GM18858 (cell line): ENCODE measurements at regions not wholly inside any gene's neighbourhood (a gene's known extent, or its start where the extent isn't known, plus 50 kb on each side); places are given as distances from the start of the nearest gene placed in this dataset.
A peak's percentile ranks its signal among the peaks of the same experiment; 100 is the strongest.

ENCODE experiments used
- ATAC-seq: cut with Tn5 transposase; IDR thresholded peaks from one replicate; pipeline ENCODE4 v1.9.1; 2021; ENCODE audit not compliant: unreplicated experiment

DNA sequence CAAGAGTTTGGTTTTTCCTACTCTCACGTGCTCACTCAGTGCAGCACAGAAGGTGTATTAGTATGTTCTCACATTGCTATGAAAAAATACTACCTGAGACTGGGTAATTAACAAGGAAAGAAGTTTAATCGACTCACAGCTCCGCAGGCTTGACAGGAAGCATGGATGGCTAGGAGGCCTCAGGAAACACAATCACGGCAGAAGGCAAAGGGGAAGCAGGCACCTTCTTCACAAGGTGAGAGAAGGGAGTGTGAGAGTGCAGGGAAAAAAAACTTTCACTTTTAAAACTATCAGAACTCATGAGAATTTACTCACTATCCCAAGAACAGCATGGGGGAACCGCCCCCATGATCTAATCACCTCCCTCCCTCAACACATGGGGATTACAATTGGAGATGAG is 185.8 kb upstream of the TMPO start:
- ATAC-seq = no peak

- ATAC-seq = peak; percentile 80
Observed at GRCh38 chr12:98332642-98333041, 182.7 kb upstream of the TMPO start.

DNA sequence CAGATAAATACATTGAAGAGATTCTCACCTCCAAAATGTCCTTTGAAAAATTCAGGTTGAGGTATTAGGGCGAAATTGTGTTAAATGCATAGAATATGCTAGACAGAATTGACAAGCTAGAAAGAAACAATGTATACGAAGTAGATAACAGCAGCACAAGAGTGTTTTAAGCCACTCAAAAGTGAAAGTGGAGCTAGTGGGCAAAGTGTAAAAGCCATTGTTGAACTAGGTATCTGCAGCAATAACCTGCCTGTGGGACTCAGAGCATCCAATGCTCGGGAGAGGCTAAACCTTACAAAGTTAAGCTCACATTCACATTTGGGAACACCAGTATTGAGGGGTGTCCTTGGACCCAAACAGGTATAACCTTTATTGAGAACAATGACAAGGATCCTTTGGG is 180.6 kb upstream of the TMPO start:
- ATAC-seq = no peak

DNA sequence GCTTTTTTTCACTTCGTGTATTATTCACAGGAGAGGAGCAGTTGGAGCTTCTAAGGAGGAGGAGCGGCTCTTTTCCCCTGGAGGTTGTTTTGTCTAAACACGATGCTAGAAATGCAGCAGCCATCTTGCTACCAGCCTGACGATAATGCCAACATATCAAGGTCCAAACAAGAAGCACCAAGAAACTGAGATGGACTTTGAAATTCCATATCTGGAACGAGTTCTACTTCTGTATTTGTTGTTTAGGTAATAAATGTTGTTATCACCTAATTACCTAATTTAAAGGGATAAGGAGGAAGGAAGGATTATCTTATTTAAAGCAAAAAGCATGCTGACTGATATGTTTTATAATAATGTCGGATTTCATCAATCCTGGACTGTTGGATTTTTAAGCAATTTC is 174.4 kb upstream of the TMPO start:
- no peak for ATAC-seq

DNA sequence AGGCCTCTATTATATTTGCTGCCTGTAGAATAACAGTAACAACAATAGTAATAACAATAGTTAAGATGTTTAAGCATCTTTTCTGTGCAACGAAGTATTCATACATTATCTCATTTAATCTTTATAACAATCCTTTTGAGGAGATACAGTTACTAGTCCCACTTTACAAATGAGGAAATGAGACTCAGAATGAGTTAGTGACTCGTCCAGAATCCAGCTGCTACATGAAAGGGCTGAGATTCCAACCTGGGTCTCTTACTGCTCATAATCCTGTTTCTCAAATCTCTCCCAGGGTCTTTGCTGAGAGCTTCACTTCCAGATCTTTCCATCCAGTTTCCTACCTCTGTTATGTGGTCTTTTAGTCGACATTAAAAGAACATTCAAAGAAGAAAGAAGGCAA is 173.7 kb upstream of the TMPO start:
- ATAC-seq = no peak

DNA sequence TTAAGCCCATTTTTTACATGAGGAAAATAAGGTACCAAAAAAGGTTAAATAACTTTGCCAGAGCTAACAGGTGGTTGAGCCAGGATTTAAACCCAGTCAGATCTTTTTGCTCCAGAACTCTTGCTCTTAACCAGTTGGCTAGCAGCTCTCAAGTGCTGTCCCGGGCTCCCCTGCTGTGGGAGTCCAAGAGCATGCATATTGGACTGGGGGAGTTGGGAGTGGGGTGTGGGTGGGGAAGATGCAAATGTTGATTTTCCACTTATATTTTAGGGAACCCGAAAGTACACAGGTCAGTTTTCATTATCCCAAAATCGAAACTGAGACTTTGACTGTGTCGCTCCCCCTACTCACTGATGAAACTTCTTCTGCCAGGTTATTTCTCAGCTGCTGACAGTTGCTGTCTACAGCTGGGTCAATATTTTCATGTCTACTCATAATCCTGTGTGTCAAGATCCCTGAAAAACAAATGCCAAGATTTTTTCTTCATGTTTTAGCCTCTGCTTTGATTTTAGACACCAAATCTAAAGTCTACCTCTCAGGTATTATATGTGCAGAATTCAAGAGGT is 172.3 kb upstream of the TMPO start:
- ATAC-seq = no peak

GRCh38 chr12:98344046-98344930 is 171.1 kb upstream of the TMPO start:
- no peak for ATAC-seq

DNA sequence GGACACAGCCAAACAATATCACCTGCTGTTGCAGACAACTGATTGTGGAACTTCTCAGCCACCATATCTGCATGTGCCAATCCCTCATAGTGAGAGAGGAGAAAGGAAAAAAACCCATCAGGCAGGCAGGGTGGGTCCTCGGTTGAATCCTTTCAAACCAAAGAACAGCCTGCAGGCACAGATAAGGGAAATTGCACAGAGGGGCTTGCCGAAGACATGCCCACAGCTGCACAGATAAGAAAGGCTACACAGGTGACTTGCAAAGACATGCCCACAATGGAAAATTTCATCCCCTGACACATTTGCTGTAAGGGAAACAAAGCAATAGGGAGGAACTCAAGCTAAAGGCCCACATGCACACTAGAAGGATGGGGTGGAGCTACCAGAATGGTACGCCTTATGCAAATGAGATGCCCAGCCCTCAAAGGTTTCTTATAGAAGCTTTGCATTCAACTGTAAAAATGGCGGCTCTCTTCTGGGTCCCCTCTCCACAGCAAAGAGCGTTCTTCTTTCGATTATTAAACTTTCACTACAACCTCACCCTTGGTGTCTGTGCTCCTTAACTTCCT is 170.0 kb upstream of the TMPO start:
- no peak for ATAC-seq

- ATAC-seq = no peak
Observed at GRCh38 chr12:98351089-98351488, 164.3 kb upstream of the TMPO start.

GRCh38 chr12:98351784-98352183 is 163.6 kb upstream of the TMPO start:
- no peak for ATAC-seq

- ATAC-seq = peak; percentile 48
Observed at GRCh38 chr12:98352218-98352811, 163.1 kb upstream of the TMPO start.

- no peak for ATAC-seq
Observed at GRCh38 chr12:98352835-98353234, 162.6 kb upstream of the TMPO start.

- ATAC-seq = no peak
Observed at GRCh38 chr12:98354520-98355035, 160.8 kb upstream of the TMPO start.

DNA sequence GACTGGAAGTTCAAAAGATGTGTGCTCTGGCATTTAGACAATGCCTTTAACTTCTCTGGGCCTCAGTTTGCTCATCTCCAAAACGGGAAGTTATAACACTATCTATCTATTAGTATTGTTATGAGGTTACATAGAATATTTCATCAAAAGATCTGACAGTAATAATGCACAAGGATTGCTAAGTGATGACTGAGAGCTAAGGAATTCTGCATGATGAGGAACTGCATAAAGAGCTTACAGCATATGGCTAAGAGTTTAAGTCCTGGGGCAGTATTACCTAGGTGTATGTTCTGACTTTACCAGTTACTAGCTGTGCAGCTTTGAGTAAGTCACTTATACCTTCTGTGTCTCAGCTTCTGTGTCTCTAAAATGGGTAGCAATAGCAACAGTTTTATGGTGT is 160.1 kb upstream of the TMPO start:
- no peak for ATAC-seq

GRCh38 chr12:98355933-98356332 is 159.5 kb upstream of the TMPO start:
- ATAC-seq = no peak

- no peak for ATAC-seq
Observed at GRCh38 chr12:98358144-98358543, 157.2 kb upstream of the TMPO start.

DNA sequence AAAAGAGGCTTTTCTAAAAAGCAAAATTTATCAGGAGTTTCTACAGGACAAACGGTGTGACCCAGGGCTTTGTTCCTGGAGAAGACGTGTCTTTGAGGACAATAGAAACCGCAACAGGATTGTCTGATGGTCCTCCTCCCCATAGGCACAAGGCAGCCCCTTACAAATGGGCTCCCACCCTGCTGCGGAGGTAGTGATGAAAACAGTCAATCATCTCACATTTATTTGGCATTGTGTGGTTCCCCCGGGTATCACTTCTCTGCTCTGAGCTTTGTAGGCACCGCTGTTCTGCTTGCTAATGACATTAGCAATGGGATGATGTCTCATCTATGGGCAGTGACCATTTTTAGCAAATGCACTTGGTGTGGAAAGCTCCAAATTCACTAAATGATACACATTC is 155.5 kb upstream of the TMPO start:
- ATAC-seq = no peak

- ATAC-seq = no peak
Observed at GRCh38 chr12:98360401-98360800, 155.0 kb upstream of the TMPO start.

DNA sequence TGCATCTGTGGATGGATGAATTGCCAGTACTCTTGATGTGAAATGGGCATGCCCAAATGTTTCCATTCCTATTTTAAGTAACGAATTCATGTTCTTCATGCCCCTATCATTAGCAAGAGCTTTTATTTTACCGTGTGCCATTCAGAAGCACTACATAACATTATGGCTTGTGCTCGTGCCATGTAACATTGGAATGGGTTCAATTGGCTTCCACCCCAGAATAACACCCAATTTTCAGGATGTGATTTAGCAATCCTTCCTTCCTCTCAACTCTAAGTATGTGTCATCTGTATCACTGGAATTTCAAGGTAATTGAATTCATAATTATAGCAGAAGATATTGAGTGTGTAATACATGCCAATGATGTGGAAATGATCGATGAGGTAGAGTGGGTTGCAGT is 145.8 kb upstream of the TMPO start:
- ATAC-seq = no peak

- ATAC-seq = no peak
Observed at GRCh38 chr12:98370976-98371375, 144.4 kb upstream of the TMPO start.

GRCh38 chr12:98371419-98371818 is 144.0 kb upstream of the TMPO start:
- ATAC-seq = no peak
